SK-MEL-5 (cell line): ENCODE measurements at regions not wholly inside any gene's neighbourhood (a gene's known extent, or its start where the extent isn't known, plus 50 kb on each side); places are given as distances from the start of the nearest gene placed in this dataset.
"Not testable (repeated sequence)": the region's sequence is repeated elsewhere in the genome, so short reads cannot be mapped to it uniquely, and the experiment has no call there.

Experiments
- DNase-seq: peaks from one replicate; pipeline ENCODE4 v3.0.0-alpha.2; 2016; ENCODE audit warnings: low read depth, low spot score
- in situ Hi-C: cut with HindIII; loops from 2 replicates; pipeline ENCODE4 v1.10.0; 2016; ENCODE audit warnings: low sequenced_read_pairs, high pct_unique_total_duplicates, low pct_unique_long_range_greater_than_20kb

GRCh38 chr5:111960476-111961215 lies 203.7 kb upstream of the NREP start:
- in situ Hi-C loops, result no loop called here
- DNase-seq, result no peak

GRCh38 chr5:111958851-111959250 lies 201.9 kb upstream of the NREP start:
- in situ Hi-C loops, result no loop called here

GRCh38 chr5:111956765-111957164 lies 199.8 kb upstream of the NREP start:
- in situ Hi-C loops, DNase-seq: not testable (repeated sequence)

More at GRCh38 chr5:111958851-111959250, 201.9 kb upstream of the NREP start:
- DNase-seq, result no peak

- in situ Hi-C loops, result no loop called here
- no peak for DNase-seq
Measured at GRCh38 chr5:111954516-111955395, 197.8 kb upstream of the NREP start.

- no peak for DNase-seq
- in situ Hi-C loops, result no loop called here
Measured at GRCh38 chr5:111953351-111954127, 196.5 kb upstream of the NREP start.

- no peak for DNase-seq
- in situ Hi-C loops, result no loop called here
Measured at GRCh38 chr5:111952555-111952954, 195.6 kb upstream of the NREP start.

- DNase-seq, result no peak
- in situ Hi-C loops, result no loop called here
Measured at GRCh38 chr5:111950660-111951059, 193.7 kb upstream of the NREP start.

- no peak for DNase-seq
- in situ Hi-C loops, result no loop called here
Measured at GRCh38 chr5:111948092-111948841, 191.3 kb upstream of the NREP start.

GRCh38 chr5:111946556-111946955 lies 189.6 kb upstream of the NREP start:
- in situ Hi-C loops, result no loop called here
- DNase-seq, result no peak

- in situ Hi-C loops, result no loop called here
- DNase-seq, result no peak
Measured at GRCh38 chr5:111945535-111945934, 188.5 kb upstream of the NREP start.

- in situ Hi-C loops, result no loop called here
- DNase-seq, result no peak
Measured at GRCh38 chr5:111942661-111943401, 185.8 kb upstream of the NREP start.

GRCh38 chr5:111942201-111942600 lies 185.2 kb upstream of the NREP start:
- in situ Hi-C loops, result no loop called here

GRCh38 chr5:111937094-111937493 lies 180.1 kb upstream of the NREP start:
- no peak for DNase-seq
- in situ Hi-C loops, result no loop called here

More at GRCh38 chr5:111942201-111942600, 185.2 kb upstream of the NREP start:
- no peak for DNase-seq

GRCh38 chr5:111935835-111936234 lies 178.8 kb upstream of the NREP start:
- in situ Hi-C loops, result no loop called here
- no peak for DNase-seq

GRCh38 chr5:111935009-111935408 lies 178.0 kb upstream of the NREP start:
- in situ Hi-C loops, result no loop called here
- DNase-seq, result no peak

- in situ Hi-C loops, result no loop called here
- no peak for DNase-seq
Measured at GRCh38 chr5:111934511-111934910, 177.5 kb upstream of the NREP start.

GRCh38 chr5:111933086-111933485 lies 176.1 kb upstream of the NREP start:
- DNase-seq, result no peak
- in situ Hi-C loops, result no loop called here
